Muscle of back (tissue), 3 donors: ENCODE measurements at regions not wholly inside any gene's neighbourhood (a gene's known extent, or its start where the extent isn't known, plus 50 kb on each side); places are given as distances from the start of the nearest gene placed in this dataset.
"Not testable (repeated sequence)": the region's sequence is repeated elsewhere in the genome, so short reads cannot be mapped to it uniquely, and the experiment has no call there.

Experiments
- DNase-seq, 3 donors: peaks; one replicate each; pipeline versions ENCODE4 v3.0.0 to v3.0.0-alpha.2; 2013

GRCh38 chr20:4358552-4358951 is 109.5 kb upstream of the ADRA1D start:
- peak in 1 of 3 donors; percentile 30 for DNase-seq

GRCh38 chr20:4352348-4352747 is 103.3 kb upstream of the ADRA1D start:
- DNase-seq = no peak

GRCh38 chr20:4350096-4350495 is 101.0 kb upstream of the ADRA1D start:
- DNase-seq = peak; percentile 21 to 73 (median 31)

- DNase-seq = peak in 2 of 3 donors; percentile 24 to 38
These were observed 95.6 kb upstream of the ADRA1D start for GRCh38 chr20:4344670-4345069.

GRCh38 chr20:4342609-4343008 is 93.5 kb upstream of the ADRA1D start:
- DNase-seq = no peak

- peak in 2 of 3 donors; percentile 9 to 73 for DNase-seq
These were observed 92.9 kb upstream of the ADRA1D start for GRCh38 chr20:4341804-4342485.

GRCh38 chr20:4335722-4336121 is 86.6 kb upstream of the ADRA1D start:
- DNase-seq = no peak

GRCh38 chr20:4332121-4332860 is 83.2 kb upstream of the ADRA1D start:
- DNase-seq = no peak

GRCh38 chr20:4330011-4330410 is 80.9 kb upstream of the ADRA1D start:
- no peak for DNase-seq

DNA sequence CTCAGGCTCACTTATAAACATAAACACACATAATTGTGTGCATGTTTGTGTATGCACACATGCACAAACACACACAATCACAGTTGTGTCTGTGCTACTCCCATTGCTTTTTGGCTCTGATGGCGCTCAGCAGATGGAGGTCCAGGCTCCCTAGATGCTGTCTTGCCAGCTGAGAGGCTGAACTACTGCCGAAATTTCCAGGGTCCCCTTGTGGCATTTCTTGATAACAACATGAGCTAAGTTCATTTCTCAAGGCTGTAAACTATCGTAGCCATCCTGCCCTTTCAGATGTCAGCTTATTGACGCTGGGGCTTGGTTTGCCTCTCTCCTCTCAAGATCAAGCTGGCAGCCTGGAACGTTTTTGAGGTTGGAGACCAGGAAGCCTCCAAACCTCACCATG is 80.1 kb upstream of the ADRA1D start:
- no peak for DNase-seq

- DNase-seq = no peak
These were observed 79.5 kb upstream of the ADRA1D start for GRCh38 chr20:4328541-4328940.

DNA sequence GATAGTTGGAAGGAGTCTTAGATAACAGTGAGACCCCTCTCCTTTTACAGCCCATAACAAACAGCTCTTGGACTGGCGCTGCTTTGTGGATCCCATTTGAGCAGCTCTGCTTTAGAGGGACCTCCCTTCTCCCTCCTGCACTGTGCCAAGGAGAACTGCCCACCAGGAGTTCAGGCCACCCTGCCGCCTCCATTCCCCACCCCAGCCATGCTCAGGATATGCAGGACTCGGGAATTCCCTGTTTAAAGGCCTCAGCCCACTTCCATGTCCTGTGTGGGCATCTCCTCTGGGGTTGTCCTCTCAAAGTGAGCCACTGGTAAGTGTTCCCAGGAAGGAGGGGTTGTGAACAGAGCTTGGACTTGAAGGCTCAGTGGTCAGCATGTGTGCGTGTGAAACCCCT is 78.9 kb upstream of the ADRA1D start:
- no peak for DNase-seq

DNA sequence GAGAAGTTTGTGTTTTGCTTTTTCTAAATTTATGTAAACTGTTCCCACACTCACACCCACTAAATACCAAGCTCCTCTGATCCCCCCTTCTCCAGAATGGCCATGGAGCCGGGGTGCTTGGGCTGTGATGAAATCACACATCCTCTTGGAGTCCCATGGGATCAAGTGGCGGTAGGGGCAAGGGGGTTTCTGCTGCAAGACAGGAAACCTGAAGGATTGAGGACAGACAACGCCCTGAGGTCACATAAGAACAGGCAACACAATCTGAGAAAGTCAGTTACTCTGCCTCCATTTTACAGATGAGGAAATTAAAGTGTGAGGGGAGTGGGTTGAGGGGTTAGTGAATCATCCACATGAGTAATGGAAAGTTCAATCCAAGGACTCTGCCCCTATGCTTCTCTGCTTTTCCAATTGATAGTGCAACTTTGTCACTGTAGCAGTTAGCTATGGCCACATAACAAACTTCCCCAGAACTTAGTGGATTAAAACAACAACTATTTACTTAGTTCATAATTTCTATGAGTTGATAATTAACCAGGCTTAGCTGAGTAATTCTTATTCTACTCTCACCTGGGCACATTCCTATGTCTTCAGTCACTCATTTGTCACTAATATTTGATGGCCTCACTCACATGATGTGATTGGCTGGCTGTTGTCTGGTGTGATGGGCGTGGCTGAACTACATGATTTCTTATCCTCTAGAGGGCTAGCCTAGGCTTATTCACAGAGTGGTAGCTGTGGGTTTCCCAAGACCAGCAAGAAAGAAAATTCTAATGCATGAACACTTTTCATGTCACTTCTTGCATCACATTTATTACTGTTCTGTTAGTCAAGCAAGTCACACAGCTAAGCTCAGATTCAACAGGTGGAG is 77.3 kb upstream of the ADRA1D start:
- no peak for DNase-seq

- DNase-seq = no peak
These were observed 76.6 kb upstream of the ADRA1D start for GRCh38 chr20:4325548-4326187.

DNA sequence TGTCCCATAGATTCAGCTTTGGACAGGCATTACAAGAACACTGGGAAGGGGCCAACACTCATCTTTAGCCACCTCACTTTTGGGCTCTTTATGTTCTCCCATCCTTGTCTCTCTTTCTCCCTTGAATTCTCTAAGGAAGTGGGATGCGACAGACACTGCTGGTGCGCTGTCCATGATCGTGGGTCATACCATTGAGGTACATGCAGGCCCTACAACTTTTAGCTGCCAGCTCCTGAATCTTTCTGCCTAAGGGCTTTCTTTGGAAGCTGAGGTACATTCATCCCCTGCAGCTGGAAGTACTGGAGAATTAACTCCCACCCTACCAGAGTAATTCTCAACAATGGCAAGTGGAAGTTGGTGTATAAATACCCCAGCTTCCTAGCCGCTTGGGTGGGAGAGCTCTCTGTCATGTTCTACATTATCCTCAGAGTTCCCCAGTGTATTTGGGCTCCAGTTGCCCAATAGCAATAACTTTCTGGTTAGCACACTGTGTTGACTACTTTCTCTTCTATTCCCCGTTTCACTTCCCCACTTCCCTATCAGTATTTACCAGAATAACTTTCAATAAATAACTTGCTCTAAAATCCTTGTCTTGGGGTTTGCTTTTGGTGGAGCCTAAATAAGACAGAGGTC is 75.6 kb upstream of the ADRA1D start:
- no peak for DNase-seq

GRCh38 chr20:4322499-4322898 is 73.4 kb upstream of the ADRA1D start:
- DNase-seq = no peak

GRCh38 chr20:4320291-4320690 is 71.2 kb upstream of the ADRA1D start:
- no peak for DNase-seq

DNA sequence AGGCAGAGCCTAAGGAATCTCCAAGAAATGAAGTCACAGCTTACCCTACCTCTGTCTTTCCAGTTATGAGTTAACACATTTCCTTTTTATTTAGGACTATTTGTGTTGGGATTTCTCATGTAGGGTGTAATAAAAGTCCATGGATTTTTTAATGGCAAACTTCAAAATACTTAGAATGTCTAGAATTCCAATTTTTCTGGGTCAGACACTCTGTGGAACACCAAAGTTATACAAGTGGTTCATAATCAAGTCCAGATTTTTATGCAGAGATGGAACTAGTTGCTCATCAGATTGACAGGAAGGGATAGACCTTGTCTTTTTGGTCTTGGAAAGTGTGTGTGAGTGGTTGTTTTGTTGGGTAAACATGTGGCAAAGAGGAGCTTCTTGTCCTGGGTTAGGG is 69.8 kb upstream of the ADRA1D start:
- DNase-seq = no peak

- DNase-seq = not testable (repeated sequence)
These were observed 61.5 kb upstream of the ADRA1D start for GRCh38 chr20:4310616-4311015.

DNA sequence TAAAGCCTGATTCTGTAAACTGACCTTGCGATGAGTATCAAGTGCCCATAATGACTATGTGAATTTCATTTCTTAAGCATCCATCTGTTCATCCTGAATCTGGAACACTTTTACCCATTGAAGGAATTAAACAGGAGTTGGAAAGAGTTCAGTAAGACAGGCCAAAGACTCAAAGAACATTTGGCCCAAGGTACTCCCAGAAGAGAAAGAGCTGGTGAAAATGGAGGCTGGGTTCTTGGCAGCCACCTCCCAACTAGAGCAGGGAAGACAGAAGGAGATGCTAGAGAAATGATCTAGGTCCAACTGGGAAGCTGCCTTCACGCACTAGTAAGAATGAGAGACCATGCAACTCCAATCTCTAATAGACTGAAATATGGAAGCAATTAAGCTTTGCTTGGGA is 57.1 kb upstream of the ADRA1D start:
- DNase-seq = no peak

DNA sequence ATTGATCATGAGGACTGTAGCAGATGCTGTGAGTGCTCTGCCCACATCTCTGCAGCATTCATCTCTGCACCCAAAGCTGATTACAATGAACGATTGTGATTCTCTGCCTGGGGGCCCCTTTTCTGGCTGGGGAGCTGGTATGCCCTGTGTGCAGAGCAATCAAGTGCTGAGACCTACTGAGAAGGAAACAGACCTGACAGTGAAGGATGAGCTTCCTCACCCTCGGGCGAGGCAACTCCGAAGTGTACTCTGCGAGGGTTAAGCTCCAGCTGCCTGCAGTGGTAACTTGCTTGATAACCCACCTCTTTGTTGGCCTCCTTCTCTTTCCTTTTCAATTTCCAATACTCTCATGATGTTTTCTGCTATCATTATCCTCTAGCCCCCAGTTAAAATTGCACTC is 56.0 kb upstream of the ADRA1D start:
- DNase-seq = no peak

DNA sequence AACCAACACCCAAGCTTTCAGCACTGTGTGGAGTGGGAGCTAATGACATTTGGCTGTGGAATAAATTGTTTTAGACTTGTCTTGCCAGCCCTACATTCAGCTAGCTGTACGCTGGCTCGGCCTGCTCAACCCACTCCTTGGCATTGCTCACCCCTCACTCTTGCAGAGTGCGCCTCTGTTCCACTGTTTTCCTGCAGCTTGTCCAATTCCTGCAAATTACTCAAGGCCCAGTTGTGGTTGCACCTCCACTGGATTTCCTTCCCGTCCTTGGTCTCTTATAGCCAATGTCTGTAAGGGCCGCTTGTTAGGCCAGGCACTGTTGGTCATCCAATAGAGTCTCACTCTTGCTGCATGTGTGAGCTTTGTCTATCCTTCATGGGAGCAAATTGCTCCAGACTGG is 55.5 kb upstream of the ADRA1D start:
- no peak for DNase-seq
